Prostate gland (tissue), 2 donors: ENCODE measurements at regions not wholly inside any gene's neighbourhood (a gene's known extent, or its start where the extent isn't known, plus 50 kb on each side); places are given as distances from the start of the nearest gene placed in this dataset.

Experiments
- CTCF ChIP-seq, 4 experiments: fragments of 200-600 bp in 2 of 4; fragments of 450-650 bp in 2 of 4; sonication (generic) in 2 of 4; IDR thresholded peaks; 1 replicate in 3 of 4; 2 replicates in 1 of 4; pipeline ENCODE4 v1.5.1; 2016 to 2019; ENCODE audit warnings: antibody characterized with exemption in 4 of 4, mild to moderate bottlenecking in 2 of 4, moderate library complexity in 2 of 4
- POLR2A ChIP-seq: fragments of 450-650 bp; IDR thresholded peaks from one replicate; pipeline ENCODE4 v1.6.1; 2016; ENCODE audit warnings: antibody characterized with exemption, mild to moderate bottlenecking
- POLR2AphosphoS5 ChIP-seq: sonication (generic); formaldehyde crosslinking; IDR thresholded peaks from one replicate; pipeline ENCODE4 v1.6.1; 2017; ENCODE audit warnings: antibody characterized with exemption

GRCh38 chr10:31095677-31096560, 64.3 kb upstream of the ZNF438 start:
- TF ChIP-seq CTCF (IDR thresholded peaks at IDR 0.05) (no peak), POLR2AphosphoS5 (no peak), POLR2A (no peak)
